ENCODE measurements at regions not wholly inside any gene's neighbourhood (a gene's known extent, or its start where the extent isn't known, plus 50 kb on each side); places are given as distances from the start of the nearest gene placed in this dataset.

GRCh38 chr7:22629056-22629455, 97.9 kb upstream of the IL6 start:
- Histone ChIP-seq H4K20me1 (ENCODE audit: insufficient read depth) (no peaks in the 10 kb centered on the region), H2AFZ (ENCODE audit: low read depth) (no peak overlapping the region), H3K79me2 (ENCODE audit: insufficient read depth) (no peaks in the 10 kb centered on the region), H3K36me3 (replicated peaks in 1 of 2; ENCODE audit: control insufficient read depth in 1 of 2, insufficient read depth in 2 of 2, low read length in 1 of 2) (no peaks in the 10 kb centered on the region), H3K9me2 (no peaks in the 10 kb centered on the region), H3K9me3 (no peaks in the 10 kb centered on the region), H3K4me2 (no peak overlapping the region), H3K9ac (no peak overlapping the region), H3K4me1 (ENCODE audit: control insufficient read depth in 1 of 2, insufficient read depth in 2 of 2, low read depth in 1 of 2, low read length in 1 of 2) (no peaks in the 10 kb centered on the region; a peak in 1 of 4 replicates), H3K27me3 (ENCODE audit: insufficient read depth) (no peaks in the 10 kb centered on the region), H3K27ac (ENCODE audit: low read depth in 2 of 2, low read length in 1 of 2) (no peak overlapping the region), H3K4me3 (ENCODE audit: low read depth in 2 of 2, low read length in 1 of 2) (no peak overlapping the region), H3F3A (replicated peaks; ENCODE audit: insufficient read depth) (peaks cover 10% of the 10 kb centered on the region)
- TF ChIP-seq CTCF (IDR thresholded peaks at IDR 0.05), result no peak
- no peak for TF ChIP-seq NRF1 (IDR thresholded peaks at IDR 0.05; ENCODE audit: low read depth, low read length)
- no peak for TF ChIP-seq NFIC (IDR thresholded peaks at IDR 0.05; ENCODE audit: borderline replicate concordance)
- TF ChIP-seq YY1 (IDR thresholded peaks at IDR 0.05; ENCODE audit: low read depth), result no peak
- TF ChIP-seq RAD21 (IDR thresholded peaks at IDR 0.05; ENCODE audit: low read length), result no peak
- no peak for TF ChIP-seq MEF2A (IDR thresholded peaks at IDR 0.05; ENCODE audit: borderline replicate concordance, low read depth)
- TF ChIP-seq USF1 (IDR thresholded peaks at IDR 0.05; ENCODE audit: borderline replicate concordance, low read depth), result no peak
- TF ChIP-seq TEAD4 (IDR thresholded peaks at IDR 0.05; ENCODE audit: borderline replicate concordance, insufficient read depth), result no peak
- ChIA-PET CTCF (no interaction called here), POLR2A (no interaction called here)
- DNase-seq, result no peak

GRCh38 chr7:22628112-22628511, 98.9 kb upstream of the IL6 start:
- H3K4me1 ChIP-seq (ENCODE audit: control insufficient read depth in 1 of 2, insufficient read depth in 2 of 2, low read depth in 1 of 2, low read length in 1 of 2), result no peaks in the 10 kb centered on the region; a peak in 1 of 4 replicates
- no peak overlapping the region; a peak in 1 of 4 replicates for H3K27ac ChIP-seq (ENCODE audit: low read depth in 2 of 2, low read length in 1 of 2)
- POLR2A ChIA-PET, result no interaction called here
- 14% methylated on average over 1 of the region's 1 CpG for WGBS (ENCODE audit: low lambda C conversion rate)
- H3K27me3 ChIP-seq (ENCODE audit: insufficient read depth), result no peaks in the 10 kb centered on the region
- no peaks in the 10 kb centered on the region for H4K20me1 ChIP-seq (ENCODE audit: insufficient read depth)
- H3K79me2 ChIP-seq (ENCODE audit: insufficient read depth), result no peaks in the 10 kb centered on the region
- no peak for TF ChIP-seq YY1 (IDR thresholded peaks at IDR 0.05; ENCODE audit: low read depth)
- no peak for TF ChIP-seq MXI1 (IDR thresholded peaks at IDR 0.05; ENCODE audit: low read depth, low read length)
- TF ChIP-seq NRF1 (IDR thresholded peaks at IDR 0.05; ENCODE audit: low read depth, low read length), result no peak
- TF ChIP-seq GATA2 (CRISPR knock-in tag; IDR thresholded peaks at IDR 0.05), result no peak
- TF ChIP-seq RAD21 (IDR thresholded peaks at IDR 0.05; ENCODE audit: low read length), result no peak
- TF ChIP-seq TCF12 (IDR thresholded peaks at IDR 0.05), result no peak
- no peak for TF ChIP-seq FOSL2 (IDR thresholded peaks at IDR 0.05; ENCODE audit: borderline replicate concordance, low read depth)
- TF ChIP-seq NFIC (IDR thresholded peaks at IDR 0.05; ENCODE audit: borderline replicate concordance), result no peak
- no peak for TF ChIP-seq IRF3 (IDR thresholded peaks at IDR 0.05; ENCODE audit: low read depth, low read length)
- no peak for TF ChIP-seq FOXM1 (IDR thresholded peaks at IDR 0.05; ENCODE audit: low read depth)
- no peak for TF ChIP-seq USF2 (IDR thresholded peaks at IDR 0.05; ENCODE audit: borderline replicate concordance, low read depth, low read length)
- no peak for TF ChIP-seq TEAD4 (IDR thresholded peaks at IDR 0.05; ENCODE audit: borderline replicate concordance, insufficient read depth)
- no peak for TF ChIP-seq MEF2A (IDR thresholded peaks at IDR 0.05; ENCODE audit: borderline replicate concordance, low read depth)
- no peak for TF ChIP-seq ZBTB33 (IDR thresholded peaks at IDR 0.05; ENCODE audit: borderline replicate concordance, low read depth)
- TF ChIP-seq GABPA (IDR thresholded peaks at IDR 0.05; ENCODE audit: low read depth), result no peak
- no peak for TF ChIP-seq RFX5 (IDR thresholded peaks at IDR 0.05; ENCODE audit: low read length)
- TF ChIP-seq EZH2phosphoT487 (IDR thresholded peaks at IDR 0.05; ENCODE audit: borderline replicate concordance, low read depth), result no peak
- no peak for TF ChIP-seq SIN3A (IDR thresholded peaks at IDR 0.05; ENCODE audit: borderline replicate concordance, low read depth, low read length)
- H3K9me3 ChIP-seq, result no peaks in the 10 kb centered on the region
- no peak overlapping the region for H2AFZ ChIP-seq (ENCODE audit: low read depth)
- H3K9me2 ChIP-seq, result no peaks in the 10 kb centered on the region
- H3K4me3 ChIP-seq (ENCODE audit: low read depth in 2 of 2, low read length in 1 of 2), result no peak overlapping the region
- no peak overlapping the region for H3K9ac ChIP-seq
- H3K4me2 ChIP-seq, result no peak overlapping the region
- no peak for DNase-seq
- CTCF ChIA-PET, result no interaction called here
- no peaks in the 10 kb centered on the region for H3K36me3 ChIP-seq (replicated peaks in 1 of 2; ENCODE audit: control insufficient read depth in 1 of 2, insufficient read depth in 2 of 2, low read length in 1 of 2)
- H3F3A ChIP-seq (replicated peaks; ENCODE audit: insufficient read depth), result peaks cover 10% of the 10 kb centered on the region

Data from SK-N-SH (cell line).